Spleen (tissue), 7 donors: ENCODE measurements at regions not wholly inside any gene's neighbourhood (a gene's known extent, or its start where the extent isn't known, plus 50 kb on each side); places are given as distances from the start of the nearest gene placed in this dataset.

Experiments
- POLR2A ChIP-seq, 3 donors: fragments of 450-650 bp; IDR thresholded peaks; one replicate each; pipeline ENCODE4 v1.5.1; 2017; ENCODE audit warnings: antibody characterized with exemption in 3 of 3, mild to moderate bottlenecking in 1 of 3
- POLR2AphosphoS5 ChIP-seq, 3 donors: sonication (generic); formaldehyde crosslinking; IDR thresholded peaks; one replicate each; pipeline ENCODE4 v1.5.1; 2017; ENCODE audit warnings: antibody characterized with exemption in 3 of 3
- TF ChIP-seq, protein P1 (sequence below), 11 experiments: fragments of 200-600 bp in 7 of 11; fragments of 450-650 bp in 4 of 11; sonication (generic) in 4 of 11; IDR thresholded peaks in 8 of 11; conservative IDR thresholded peaks in 3 of 11; 1 replicate in 7 of 11; 2 replicates in 4 of 11; pipeline versions ENCODE4 v1.4.0 to v1.8.0; 2016 to 2021; ENCODE audit warnings: antibody characterized with exemption in 11 of 11, inconsistent platforms in 4 of 11, mild to moderate bottlenecking in 1 of 11
- donor health status: DM: no; HTN: no; CAD: no; lungs with moderate emphysema.
- donor health status: DM: no; HTN: no; CAD: no.
- donor health status: DM: no; HTN: no; CAD: no.

DNA sequence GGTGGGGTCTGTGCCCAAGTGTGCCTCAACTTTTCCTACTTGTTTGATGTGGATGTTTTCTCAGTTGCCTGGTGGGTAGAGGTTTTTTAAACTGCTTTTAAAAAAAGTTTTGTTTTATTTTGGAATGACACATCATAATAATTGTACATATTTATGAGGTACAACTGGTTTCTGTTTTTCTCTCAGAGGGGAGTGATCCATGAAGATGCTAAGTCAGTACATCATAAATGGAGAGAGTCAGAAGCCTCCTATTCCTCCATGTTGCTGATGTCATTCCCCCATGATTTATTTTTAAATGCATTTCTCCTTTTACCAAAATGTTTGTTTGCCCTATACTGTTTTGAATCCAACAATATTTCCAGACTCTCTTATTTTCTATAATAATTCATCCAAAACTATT, 77.3 kb upstream of the CLVS2 start:
- TF ChIP-seq, protein P1, sequence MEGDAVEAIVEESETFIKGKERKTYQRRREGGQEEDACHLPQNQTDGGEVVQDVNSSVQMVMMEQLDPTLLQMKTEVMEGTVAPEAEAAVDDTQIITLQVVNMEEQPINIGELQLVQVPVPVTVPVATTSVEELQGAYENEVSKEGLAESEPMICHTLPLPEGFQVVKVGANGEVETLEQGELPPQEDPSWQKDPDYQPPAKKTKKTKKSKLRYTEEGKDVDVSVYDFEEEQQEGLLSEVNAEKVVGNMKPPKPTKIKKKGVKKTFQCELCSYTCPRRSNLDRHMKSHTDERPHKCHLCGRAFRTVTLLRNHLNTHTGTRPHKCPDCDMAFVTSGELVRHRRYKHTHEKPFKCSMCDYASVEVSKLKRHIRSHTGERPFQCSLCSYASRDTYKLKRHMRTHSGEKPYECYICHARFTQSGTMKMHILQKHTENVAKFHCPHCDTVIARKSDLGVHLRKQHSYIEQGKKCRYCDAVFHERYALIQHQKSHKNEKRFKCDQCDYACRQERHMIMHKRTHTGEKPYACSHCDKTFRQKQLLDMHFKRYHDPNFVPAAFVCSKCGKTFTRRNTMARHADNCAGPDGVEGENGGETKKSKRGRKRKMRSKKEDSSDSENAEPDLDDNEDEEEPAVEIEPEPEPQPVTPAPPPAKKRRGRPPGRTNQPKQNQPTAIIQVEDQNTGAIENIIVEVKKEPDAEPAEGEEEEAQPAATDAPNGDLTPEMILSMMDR (IDR thresholded peaks at IDR 0.05 in 8 of 11, conservative IDR thresholded peaks at IDR 0.05 in 3 of 11): no peak
- TF ChIP-seq POLR2AphosphoS5 (IDR thresholded peaks at IDR 0.05): no peak
- no peak for TF ChIP-seq POLR2A (IDR thresholded peaks at IDR 0.05)
